Fibroblast of lung (primary cell): ENCODE measurements at regions not wholly inside any gene's neighbourhood (a gene's known extent, or its start where the extent isn't known, plus 50 kb on each side); places are given as distances from the start of the nearest gene placed in this dataset.

Source experiments
- DNase-seq, 2 donors: peaks; one replicate each; pipeline versions ENCODE4 v3.0.0 to v3.0.0-alpha.2; 2010; ENCODE audit warnings: low read depth in 2 of 2
- H2AFZ ChIP-seq: 2 replicates; pipeline ENCODE4 v1.5.1; 2012; ENCODE audit warnings: low read length, control low read depth, inconsistent platforms
- H3K27ac ChIP-seq: 2 replicates; pipeline ENCODE4 v1.5.1; 2011; ENCODE audit warnings: low read length, control low read depth; ENCODE audit not compliant: insufficient read depth
- H3K27me3 ChIP-seq: 2 replicates; pipeline ENCODE4 v1.5.1; 2011; ENCODE audit warnings: mild to moderate bottlenecking, low read length; ENCODE audit not compliant: control insufficient read depth, insufficient read depth
- H3K36me3 ChIP-seq: 2 replicates; pipeline ENCODE4 v1.5.1; 2011; ENCODE audit warnings: low read length; ENCODE audit not compliant: control insufficient read depth, insufficient read depth
- H3K4me1 ChIP-seq: 2 replicates; pipeline ENCODE4 v1.5.1; 2011; ENCODE audit warnings: low read length; ENCODE audit not compliant: control insufficient read depth, insufficient read depth; ENCODE audit errors: extremely low read depth
- H3K4me2 ChIP-seq: 2 replicates; pipeline ENCODE4 v1.5.1; 2011; ENCODE audit warnings: low read length, control low read depth; ENCODE audit not compliant: insufficient read depth; ENCODE audit errors: extremely low read depth
- H3K4me3 ChIP-seq, 4 experiments: fragments of 200-600 bp in 1 of 4; sonication (generic) in 1 of 4; replicated peaks in 1 of 4; 2 replicates each; pipeline ENCODE4 v1.5.1; 2011 to 2016; ENCODE audit warnings: low read length in 4 of 4, low read depth in 3 of 4, mild to moderate bottlenecking in 3 of 4, control low read depth in 2 of 4, inconsistent platforms in 1 of 4, mixed read lengths in 1 of 4; ENCODE audit not compliant: insufficient read depth in 1 of 4; ENCODE audit errors: control extremely low read depth in 1 of 4
- H3K79me2 ChIP-seq: 2 replicates; pipeline ENCODE4 v1.5.1; 2012; ENCODE audit warnings: mild to moderate bottlenecking, low read length, inconsistent platforms; ENCODE audit not compliant: control insufficient read depth, insufficient read depth
- H3K9ac ChIP-seq: 2 replicates; pipeline ENCODE4 v1.5.1; 2011; ENCODE audit warnings: mild to moderate bottlenecking, low read length, control low read depth; ENCODE audit not compliant: insufficient read depth
- H3K9me3 ChIP-seq: 2 replicates; pipeline ENCODE4 v1.5.1; 2012; ENCODE audit warnings: low read depth, low read length; ENCODE audit not compliant: control insufficient read depth, insufficient read depth
- H4K20me1 ChIP-seq: 2 replicates; pipeline ENCODE4 v1.5.1; 2011; ENCODE audit warnings: low read length; ENCODE audit not compliant: control insufficient read depth, insufficient read depth; ENCODE audit errors: extremely low read depth
- EZH2 ChIP-seq: IDR thresholded peaks from 2 replicates; pipeline ENCODE4 v1.5.1; 2012; ENCODE audit warnings: low read length, control low read depth, mild to moderate bottlenecking; ENCODE audit errors: missing control alignments
- TF ChIP-seq, protein P1 (sequence below), 2 donors: IDR thresholded peaks in 1 of 2; conservative IDR thresholded peaks in 1 of 2; 1 replicate in 1 of 2; 2 replicates in 1 of 2; pipeline ENCODE4 v1.5.1; 2011 to 2012; ENCODE audit warnings: low read length in 2 of 2, control low read depth in 1 of 2, inconsistent platforms in 1 of 2, low read depth in 1 of 2, mild to moderate bottlenecking in 1 of 2

DNA sequence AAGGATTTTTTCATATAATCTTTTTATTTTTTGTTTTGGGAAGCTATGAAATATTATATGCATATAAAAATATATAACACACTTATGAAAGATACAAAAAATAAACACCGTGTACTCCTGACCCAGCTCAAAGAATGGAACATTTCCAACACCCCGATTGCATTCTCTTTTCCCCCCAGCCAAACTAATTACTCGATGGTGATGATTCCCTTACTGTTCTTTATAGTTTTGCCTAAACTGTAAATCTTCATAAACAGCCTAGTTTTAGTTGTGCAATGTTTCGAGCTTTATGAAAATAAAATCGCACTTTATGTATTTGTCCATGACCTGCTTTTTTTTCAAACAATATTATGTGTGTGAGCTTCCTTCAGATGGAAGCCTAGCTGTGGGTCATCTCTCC, 352.0 kb upstream of the KAZN start:
- Histone ChIP-seq H2AFZ (no peak overlapping the region), H4K20me1 (no peaks in the 10 kb centered on the region), H3K9ac (no peak overlapping the region), H3K27ac (no peak overlapping the region), H3K27me3 (no peaks in the 10 kb centered on the region), H3K79me2 (no peaks in the 10 kb centered on the region), H3K4me3 (no peak overlapping the region), H3K4me2 (no peak overlapping the region), H3K4me1 (no peaks in the 10 kb centered on the region), H3K36me3 (no peaks in the 10 kb centered on the region), H3K9me3 (no peaks in the 10 kb centered on the region)
- TF ChIP-seq EZH2 = no peak
- TF ChIP-seq, protein P1, sequence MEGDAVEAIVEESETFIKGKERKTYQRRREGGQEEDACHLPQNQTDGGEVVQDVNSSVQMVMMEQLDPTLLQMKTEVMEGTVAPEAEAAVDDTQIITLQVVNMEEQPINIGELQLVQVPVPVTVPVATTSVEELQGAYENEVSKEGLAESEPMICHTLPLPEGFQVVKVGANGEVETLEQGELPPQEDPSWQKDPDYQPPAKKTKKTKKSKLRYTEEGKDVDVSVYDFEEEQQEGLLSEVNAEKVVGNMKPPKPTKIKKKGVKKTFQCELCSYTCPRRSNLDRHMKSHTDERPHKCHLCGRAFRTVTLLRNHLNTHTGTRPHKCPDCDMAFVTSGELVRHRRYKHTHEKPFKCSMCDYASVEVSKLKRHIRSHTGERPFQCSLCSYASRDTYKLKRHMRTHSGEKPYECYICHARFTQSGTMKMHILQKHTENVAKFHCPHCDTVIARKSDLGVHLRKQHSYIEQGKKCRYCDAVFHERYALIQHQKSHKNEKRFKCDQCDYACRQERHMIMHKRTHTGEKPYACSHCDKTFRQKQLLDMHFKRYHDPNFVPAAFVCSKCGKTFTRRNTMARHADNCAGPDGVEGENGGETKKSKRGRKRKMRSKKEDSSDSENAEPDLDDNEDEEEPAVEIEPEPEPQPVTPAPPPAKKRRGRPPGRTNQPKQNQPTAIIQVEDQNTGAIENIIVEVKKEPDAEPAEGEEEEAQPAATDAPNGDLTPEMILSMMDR (conservative IDR thresholded peaks at IDR 0.05 in 1 of 2, IDR thresholded peaks at IDR 0.05 in 1 of 2; ENCODE audit: low read depth in 1 of 2, low read length in 2 of 2) = no peak
- no peak for DNase-seq

DNA sequence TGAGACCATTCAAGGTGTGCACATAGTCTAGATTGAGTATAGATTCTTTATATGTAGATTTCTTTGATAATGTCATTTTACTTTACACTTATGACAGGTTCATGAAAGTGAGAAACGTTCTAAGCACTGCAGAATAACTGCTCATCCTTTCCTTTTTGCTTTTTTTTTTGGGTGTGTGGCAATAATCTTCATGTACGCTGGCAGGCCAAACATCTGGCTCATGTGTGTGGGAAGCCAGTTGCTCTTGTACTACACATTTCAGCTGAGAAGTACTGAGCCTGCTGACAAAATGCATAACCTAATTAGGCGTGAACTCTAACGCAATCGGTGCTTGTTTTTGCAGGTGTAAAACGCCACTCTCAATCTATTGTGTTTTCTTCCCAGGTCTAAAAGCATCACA, 350.8 kb upstream of the KAZN start:
- Histone ChIP-seq H3K27ac (no peak overlapping the region), H3K4me1 (no peaks in the 10 kb centered on the region), H3K4me2 (no peak overlapping the region), H2AFZ (no peak overlapping the region), H3K9me3 (no peaks in the 10 kb centered on the region), H3K27me3 (no peaks in the 10 kb centered on the region), H3K9ac (no peak overlapping the region), H4K20me1 (no peaks in the 10 kb centered on the region), H3K4me3 (no peak overlapping the region), H3K36me3 (no peaks in the 10 kb centered on the region), H3K79me2 (no peaks in the 10 kb centered on the region)
- TF ChIP-seq EZH2 = no peak
- TF ChIP-seq, protein P1 (conservative IDR thresholded peaks at IDR 0.05 in 1 of 2, IDR thresholded peaks at IDR 0.05 in 1 of 2; ENCODE audit: low read depth in 1 of 2, low read length in 2 of 2) = no peak
- DNase-seq = no peak

DNA sequence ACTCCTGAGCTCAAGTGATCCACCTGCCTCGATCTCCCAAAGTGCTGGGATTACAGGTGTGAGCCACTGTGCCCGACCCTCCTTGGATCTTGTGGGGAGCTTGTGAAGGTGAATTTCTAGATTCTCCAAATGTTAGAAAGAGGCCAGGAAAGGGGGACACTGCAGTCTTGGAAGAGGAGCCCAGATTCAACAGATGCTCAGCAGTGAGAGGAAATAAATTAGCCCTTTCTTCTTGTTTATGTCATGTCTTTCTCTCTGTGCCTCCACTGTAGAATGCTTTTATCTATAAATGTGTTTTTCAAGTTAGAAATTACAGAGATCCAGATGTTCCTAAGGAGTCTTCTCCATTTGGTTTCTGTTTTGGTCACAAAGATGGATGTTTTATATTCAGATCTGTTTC, 346.6 kb upstream of the KAZN start:
- Histone ChIP-seq H3K27ac (no peak overlapping the region), H3K4me2 (no peak overlapping the region), H3K4me1 (no peaks in the 10 kb centered on the region), H3K9ac (no peak overlapping the region), H2AFZ (no peak overlapping the region), H3K4me3 (no peak overlapping the region), H4K20me1 (no peaks in the 10 kb centered on the region), H3K9me3 (no peaks in the 10 kb centered on the region), H3K79me2 (no peaks in the 10 kb centered on the region), H3K27me3 (no peaks in the 10 kb centered on the region), H3K36me3 (no peaks in the 10 kb centered on the region)
- no peak for TF ChIP-seq EZH2
- TF ChIP-seq, protein P1 (conservative IDR thresholded peaks at IDR 0.05 in 1 of 2, IDR thresholded peaks at IDR 0.05 in 1 of 2; ENCODE audit: low read depth in 1 of 2, low read length in 2 of 2) = no peak
- no peak for DNase-seq
